ENCODE measurements at regions not wholly inside any gene's neighbourhood (a gene's known extent, or its start where the extent isn't known, plus 50 kb on each side); places are given as distances from the start of the nearest gene placed in this dataset.

DNA sequence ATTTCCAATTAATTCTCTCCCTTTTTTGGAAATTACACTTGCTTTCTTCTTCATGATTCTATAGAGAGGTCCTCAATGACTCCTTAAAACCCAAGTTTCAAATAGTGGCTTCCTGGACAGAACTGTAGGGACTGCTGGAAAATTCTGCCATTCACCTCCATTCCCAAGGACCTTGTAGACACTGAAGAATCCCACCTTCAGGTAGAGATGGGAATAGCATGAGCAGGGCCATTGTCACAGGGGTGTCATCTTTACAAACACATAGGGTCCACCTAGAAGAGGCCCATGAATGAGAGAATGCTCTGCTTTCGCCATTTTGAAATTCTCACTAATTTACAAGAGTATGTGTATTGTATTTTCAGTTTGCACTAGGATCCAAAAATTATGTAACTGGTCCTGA, 701.7 kb upstream of the CELF2 start:
- TF ChIP-seq, protein P1, sequence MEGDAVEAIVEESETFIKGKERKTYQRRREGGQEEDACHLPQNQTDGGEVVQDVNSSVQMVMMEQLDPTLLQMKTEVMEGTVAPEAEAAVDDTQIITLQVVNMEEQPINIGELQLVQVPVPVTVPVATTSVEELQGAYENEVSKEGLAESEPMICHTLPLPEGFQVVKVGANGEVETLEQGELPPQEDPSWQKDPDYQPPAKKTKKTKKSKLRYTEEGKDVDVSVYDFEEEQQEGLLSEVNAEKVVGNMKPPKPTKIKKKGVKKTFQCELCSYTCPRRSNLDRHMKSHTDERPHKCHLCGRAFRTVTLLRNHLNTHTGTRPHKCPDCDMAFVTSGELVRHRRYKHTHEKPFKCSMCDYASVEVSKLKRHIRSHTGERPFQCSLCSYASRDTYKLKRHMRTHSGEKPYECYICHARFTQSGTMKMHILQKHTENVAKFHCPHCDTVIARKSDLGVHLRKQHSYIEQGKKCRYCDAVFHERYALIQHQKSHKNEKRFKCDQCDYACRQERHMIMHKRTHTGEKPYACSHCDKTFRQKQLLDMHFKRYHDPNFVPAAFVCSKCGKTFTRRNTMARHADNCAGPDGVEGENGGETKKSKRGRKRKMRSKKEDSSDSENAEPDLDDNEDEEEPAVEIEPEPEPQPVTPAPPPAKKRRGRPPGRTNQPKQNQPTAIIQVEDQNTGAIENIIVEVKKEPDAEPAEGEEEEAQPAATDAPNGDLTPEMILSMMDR (IDR thresholded peaks at IDR 0.05; ENCODE audit: poor library complexity) = no peak
- TF ChIP-seq EZH2 (IDR thresholded peaks at IDR 0.05; ENCODE audit: borderline replicate concordance) = no peak
